ENCODE measurements at regions not wholly inside any gene's neighbourhood (a gene's known extent, or its start where the extent isn't known, plus 50 kb on each side); places are given as distances from the start of the nearest gene placed in this dataset.

DNA sequence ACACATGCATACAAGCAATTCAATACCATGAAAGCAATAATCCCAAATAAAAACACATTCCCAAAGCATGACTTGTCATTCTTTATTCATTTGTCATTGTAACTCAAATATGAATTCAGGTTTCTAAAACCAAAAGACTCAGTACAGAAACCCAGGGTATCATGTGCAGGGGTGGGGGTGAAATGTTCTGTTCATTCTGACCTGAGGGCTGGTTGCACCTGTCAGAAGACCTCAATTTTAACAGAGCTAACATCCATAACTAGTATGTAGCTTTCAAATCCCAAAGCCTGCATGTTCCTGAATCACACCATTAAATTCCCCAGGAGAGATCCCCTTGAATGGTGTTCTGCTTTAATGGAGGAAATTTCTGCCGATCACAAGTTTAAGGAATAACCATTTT is 738.7 kb downstream of the MCTP2 start:
- TF ChIP-seq EZH2phosphoT487 (IDR thresholded peaks at IDR 0.05; ENCODE audit: borderline replicate concordance, low read depth) (no peak), RAD21 (IDR thresholded peaks at IDR 0.05; ENCODE audit: low read length) (no peak), JUND (IDR thresholded peaks at IDR 0.05) (no peak), EP300 (IDR thresholded peaks at IDR 0.05; ENCODE audit: borderline replicate concordance in 1 of 2, low read depth in 1 of 2, low read length in 1 of 2) (no peak)
- TF ChIP-seq, protein P1, sequence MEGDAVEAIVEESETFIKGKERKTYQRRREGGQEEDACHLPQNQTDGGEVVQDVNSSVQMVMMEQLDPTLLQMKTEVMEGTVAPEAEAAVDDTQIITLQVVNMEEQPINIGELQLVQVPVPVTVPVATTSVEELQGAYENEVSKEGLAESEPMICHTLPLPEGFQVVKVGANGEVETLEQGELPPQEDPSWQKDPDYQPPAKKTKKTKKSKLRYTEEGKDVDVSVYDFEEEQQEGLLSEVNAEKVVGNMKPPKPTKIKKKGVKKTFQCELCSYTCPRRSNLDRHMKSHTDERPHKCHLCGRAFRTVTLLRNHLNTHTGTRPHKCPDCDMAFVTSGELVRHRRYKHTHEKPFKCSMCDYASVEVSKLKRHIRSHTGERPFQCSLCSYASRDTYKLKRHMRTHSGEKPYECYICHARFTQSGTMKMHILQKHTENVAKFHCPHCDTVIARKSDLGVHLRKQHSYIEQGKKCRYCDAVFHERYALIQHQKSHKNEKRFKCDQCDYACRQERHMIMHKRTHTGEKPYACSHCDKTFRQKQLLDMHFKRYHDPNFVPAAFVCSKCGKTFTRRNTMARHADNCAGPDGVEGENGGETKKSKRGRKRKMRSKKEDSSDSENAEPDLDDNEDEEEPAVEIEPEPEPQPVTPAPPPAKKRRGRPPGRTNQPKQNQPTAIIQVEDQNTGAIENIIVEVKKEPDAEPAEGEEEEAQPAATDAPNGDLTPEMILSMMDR (IDR thresholded peaks at IDR 0.05), result no peak
- TF ChIP-seq, protein P2, sequence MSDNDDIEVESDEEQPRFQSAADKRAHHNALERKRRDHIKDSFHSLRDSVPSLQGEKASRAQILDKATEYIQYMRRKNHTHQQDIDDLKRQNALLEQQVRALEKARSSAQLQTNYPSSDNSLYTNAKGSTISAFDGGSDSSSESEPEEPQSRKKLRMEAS (IDR thresholded peaks at IDR 0.05; ENCODE audit: low read depth), result no peak
